HUDEP-2 (cell line): ENCODE measurements at regions not wholly inside any gene's neighbourhood (a gene's known extent, or its start where the extent isn't known, plus 50 kb on each side); places are given as distances from the start of the nearest gene placed in this dataset.
"Not testable (repeated sequence)": the region's sequence is repeated elsewhere in the genome, so short reads cannot be mapped to it uniquely, and the experiment has no call there.

Experiments used
- DNase-seq, 76 experiments: peaks; one replicate each; lab custom pipeline; 2025; ENCODE audit not compliant: unreplicated experiment in 76 of 76; lab: John Stamatoyannopoulos, UW

- no peak for DNase-seq
These were observed 92.7 kb downstream of the C12orf75 start for GRCh38 chr12:105423237-105423636.

- DNase-seq: no peak
These were observed 93.4 kb downstream of the C12orf75 start for GRCh38 chr12:105423921-105424320.

GRCh38 chr12:105425254-105426174, 95.0 kb downstream of the C12orf75 start:
- DNase-seq: no peak

- DNase-seq: no peak
These were observed 96.3 kb downstream of the C12orf75 start for GRCh38 chr12:105426766-105427165.

- DNase-seq: no peak
These were observed 97.4 kb downstream of the C12orf75 start for GRCh38 chr12:105427883-105428282.

- DNase-seq: no peak
These were observed 98.4 kb downstream of the C12orf75 start for GRCh38 chr12:105428793-105429395.

- no peak for DNase-seq
These were observed 99.0 kb downstream of the C12orf75 start for GRCh38 chr12:105429511-105429910.

GRCh38 chr12:105431537-105432100, 101.1 kb downstream of the C12orf75 start:
- no peak for DNase-seq

- DNase-seq: no peak
These were observed 103.3 kb downstream of the C12orf75 start for GRCh38 chr12:105433804-105434203.

- DNase-seq: no peak
These were observed 106.1 kb downstream of the C12orf75 start for GRCh38 chr12:105436636-105437035.

GRCh38 chr12:105440037-105440664, 109.7 kb downstream of the C12orf75 start:
- DNase-seq: no peak

GRCh38 chr12:105443802-105444652, 113.5 kb downstream of the C12orf75 start:
- no peak for DNase-seq

- no peak for DNase-seq
These were observed 114.2 kb downstream of the C12orf75 start for GRCh38 chr12:105444653-105445102.

GRCh38 chr12:105445249-105445648, 114.8 kb downstream of the C12orf75 start:
- DNase-seq: no peak

GRCh38 chr12:105445649-105446048, 115.2 kb downstream of the C12orf75 start:
- no peak for DNase-seq

- not testable (repeated sequence) for DNase-seq
These were observed 116.0 kb downstream of the C12orf75 start for GRCh38 chr12:105446460-105446859.

GRCh38 chr12:105449431-105449830, 118.9 kb downstream of the C12orf75 start:
- no peak for DNase-seq

GRCh38 chr12:105451211-105451610, 120.7 kb downstream of the C12orf75 start:
- no peak for DNase-seq

- no peak for DNase-seq
These were observed 121.3 kb downstream of the C12orf75 start for GRCh38 chr12:105451798-105452197.

- no peak for DNase-seq
These were observed 122.8 kb downstream of the C12orf75 start for GRCh38 chr12:105453316-105453715.
